ENCODE measurements at regions not wholly inside any gene's neighbourhood (a gene's known extent, or its start where the extent isn't known, plus 50 kb on each side); places are given as distances from the start of the nearest gene placed in this dataset.

- no peaks in the 10 kb centered on the region for H3K4me1 ChIP-seq
- no peak overlapping the region for H3K4me3 ChIP-seq
- H3K36me3 ChIP-seq: no peaks in the 10 kb centered on the region
- TF ChIP-seq POLR2A (IDR thresholded peaks at IDR 0.05) (no peak), EP300 (IDR thresholded peaks at IDR 0.05) (no peak), CTCF (IDR thresholded peaks at IDR 0.05) (no peak)
- 82% methylated on average over 11 to 14 of the region's 14 CpGs for WGBS, 2 donors
- H3K27me3 ChIP-seq: no peaks in the 10 kb centered on the region
- H3K27ac ChIP-seq: no peak overlapping the region
- H3K9me3 ChIP-seq: no peaks in the 10 kb centered on the region
- DNase-seq (ENCODE audit: low spot score in 2 of 2): no peak
These were observed 150.9 kb downstream of the URI1 start for GRCh38 chr19:30092721-30093569.

GRCh38 chr19:30093966-30094755, 152.1 kb downstream of the URI1 start:
- no peaks in the 10 kb centered on the region for H3K36me3 ChIP-seq
- no peak overlapping the region for H3K27ac ChIP-seq
- H3K4me1 ChIP-seq: no peaks in the 10 kb centered on the region
- 94 to 95% methylated on average over 8 to 9 of the region's 9 CpGs for WGBS, 2 donors
- H3K27me3 ChIP-seq: no peaks in the 10 kb centered on the region
- TF ChIP-seq POLR2A (IDR thresholded peaks at IDR 0.05) (no peak), CTCF (IDR thresholded peaks at IDR 0.05) (no peak), EP300 (IDR thresholded peaks at IDR 0.05) (no peak)
- DNase-seq (ENCODE audit: low spot score in 2 of 2): no peak
- no peaks in the 10 kb centered on the region for H3K9me3 ChIP-seq
- H3K4me3 ChIP-seq: no peak overlapping the region

- no peaks in the 10 kb centered on the region for H3K27me3 ChIP-seq
- H3K27ac ChIP-seq: no peak overlapping the region
- no peaks in the 10 kb centered on the region for H3K36me3 ChIP-seq
- no peaks in the 10 kb centered on the region for H3K4me1 ChIP-seq
- no peak for TF ChIP-seq POLR2A (IDR thresholded peaks at IDR 0.05)
- no peak for TF ChIP-seq EP300 (IDR thresholded peaks at IDR 0.05)
- no peak for TF ChIP-seq CTCF (IDR thresholded peaks at IDR 0.05)
- H3K4me3 ChIP-seq: no peak overlapping the region
- 89 to 100% methylated on average over 3 of the region's 3 CpGs for WGBS, 2 donors
- no peaks in the 10 kb centered on the region for H3K9me3 ChIP-seq
- DNase-seq (ENCODE audit: low spot score in 2 of 2): no peak
These were observed 152.7 kb downstream of the URI1 start for GRCh38 chr19:30094756-30095140.

GRCh38 chr19:30095171-30095570, 153.1 kb downstream of the URI1 start:
- Histone ChIP-seq H3K27me3 (no peaks in the 10 kb centered on the region), H3K4me3 (no peak overlapping the region), H3K36me3 (no peaks in the 10 kb centered on the region), H3K27ac (no peak overlapping the region), H3K9me3 (no peaks in the 10 kb centered on the region), H3K4me1 (no peaks in the 10 kb centered on the region)
- 82 to 91% methylated on average over 3 of the region's 3 CpGs for WGBS, 2 donors
- TF ChIP-seq CTCF (IDR thresholded peaks at IDR 0.05) (no peak), POLR2A (IDR thresholded peaks at IDR 0.05) (no peak), EP300 (IDR thresholded peaks at IDR 0.05) (no peak)
- no peak for DNase-seq (ENCODE audit: low spot score in 2 of 2)

All from tibial nerve (tissue), 4 donors.